Effector memory CD8-positive, alpha-beta T cell (primary cell): ENCODE measurements at regions not wholly inside any gene's neighbourhood (a gene's known extent, or its start where the extent isn't known, plus 50 kb on each side); places are given as distances from the start of the nearest gene placed in this dataset.

ENCODE experiments used
- ATAC-seq: fragments of 150-1000 bp; cut with Tn5 transposase; replicated peaks from 2 replicates; pipeline ENCODE4 v1.10.0; 2021; ENCODE audit warnings: mild to moderate bottlenecking, moderate library complexity
- DNase-seq, 3 experiments: peaks; one replicate each; pipeline ENCODE4 v3.0.0; 2021
- H3K27ac Mint-ChIP-seq, 2 donors: one replicate each; pipeline ENCODE4 v1.8.0; 2022; ENCODE audit warnings: mild to moderate bottlenecking in 2 of 2, mixed read lengths in 2 of 2, moderate library complexity in 2 of 2
- H3K27me3 Mint-ChIP-seq, 2 donors: one replicate each; pipeline ENCODE4 v1.8.0; 2022; ENCODE audit warnings: mixed read lengths in 2 of 2
- H3K36me3 Mint-ChIP-seq: one replicate; pipeline ENCODE4 v1.8.0; 2022; ENCODE audit warnings: mild to moderate bottlenecking, moderate library complexity, mixed read lengths; ENCODE audit not compliant: insufficient read depth
- H3K4me1 Mint-ChIP-seq, 2 donors: one replicate each; pipeline ENCODE4 v1.8.0; 2022; ENCODE audit warnings: low read depth in 2 of 2, mixed read lengths in 2 of 2
- H3K4me3 Mint-ChIP-seq, 2 donors: one replicate each; pipeline ENCODE4 v1.8.0; 2022; ENCODE audit warnings: mild to moderate bottlenecking in 2 of 2, mixed read lengths in 2 of 2, moderate library complexity in 2 of 2
- H3K9me3 Mint-ChIP-seq, 2 donors: one replicate each; pipeline ENCODE4 v1.8.0; 2022; ENCODE audit warnings: mixed read lengths in 2 of 2

DNA sequence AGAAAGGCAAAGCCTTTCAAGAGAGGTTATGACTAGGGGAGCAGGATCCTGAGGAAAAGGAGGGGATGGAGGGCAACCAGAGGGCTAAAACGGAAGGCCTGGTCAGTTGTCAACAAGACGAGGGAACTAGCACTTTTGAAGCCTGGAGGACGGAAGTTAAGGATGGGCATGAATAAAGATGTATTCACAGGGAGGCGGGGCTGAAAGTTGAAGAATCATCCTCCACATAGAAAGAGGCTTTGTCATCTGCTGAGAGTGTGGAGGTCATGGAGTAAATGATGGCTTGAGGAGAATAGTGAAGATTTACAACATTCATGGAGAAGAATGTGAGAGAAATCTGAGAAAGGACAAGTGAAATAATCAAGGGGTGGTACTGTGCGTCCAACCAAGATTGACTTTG lies 137.5 kb downstream of the MAGEB17 start:
- no peaks in the 10 kb centered on the region for H3K36me3 Mint-ChIP-seq
- no peaks in the 10 kb centered on the region for H3K9me3 Mint-ChIP-seq
- H3K4me1 Mint-ChIP-seq, result no peaks in the 10 kb centered on the region
- H3K4me3 Mint-ChIP-seq, result no peak overlapping the region
- ATAC-seq, result no peak
- DNase-seq, result no peak
- peaks cover 6% of the 10 kb centered on the region in 2 donors for H3K27me3 Mint-ChIP-seq
- no peak overlapping the region for H3K27ac Mint-ChIP-seq

DNA sequence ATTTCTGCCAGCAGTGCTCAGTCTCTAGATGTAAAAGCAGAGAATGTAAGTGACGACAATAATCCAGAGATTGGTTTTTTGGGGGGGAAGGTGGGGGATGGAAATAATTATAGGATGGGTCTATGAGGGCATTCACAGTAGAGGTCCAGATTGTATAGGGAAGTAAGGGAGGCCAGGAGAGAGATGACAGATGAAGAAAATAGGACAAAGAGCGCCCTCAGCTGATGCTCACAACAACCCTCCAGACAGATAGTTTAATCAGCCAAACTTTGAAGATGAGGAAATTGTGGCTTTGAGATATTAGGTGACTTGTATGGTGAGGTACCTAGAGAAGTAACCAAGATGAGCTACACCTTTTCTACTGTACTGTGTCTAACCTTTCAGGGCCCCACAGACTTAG lies 137.9 kb downstream of the MAGEB17 start:
- Mint-ChIP-seq H3K9me3 (no peaks in the 10 kb centered on the region), H3K4me3 (no peak overlapping the region), H3K4me1 (no peaks in the 10 kb centered on the region), H3K27ac (no peak overlapping the region), H3K27me3 (peaks cover 9 to 10% of the 10 kb centered on the region in 2 donors), H3K36me3 (no peaks in the 10 kb centered on the region)
- ATAC-seq (no peak), DNase-seq (no peak)

DNA sequence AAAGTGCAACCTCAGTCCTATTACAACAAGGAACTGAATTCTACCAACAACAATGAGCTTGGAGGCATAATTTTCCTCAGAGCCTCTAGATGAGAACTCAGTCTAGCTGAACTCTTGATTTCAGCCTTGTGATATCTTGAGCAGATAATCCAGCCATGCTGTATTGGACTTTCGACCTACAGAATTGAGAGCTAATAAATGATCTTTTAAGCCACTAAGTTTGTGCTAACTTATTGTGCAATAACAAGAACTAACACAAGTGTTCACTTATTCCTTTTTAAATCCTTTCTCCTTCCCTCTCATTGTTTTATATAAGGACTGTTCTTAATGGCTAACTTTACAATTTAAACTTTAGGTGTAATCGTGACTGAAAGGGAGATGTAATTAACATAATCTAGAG lies 140.7 kb downstream of the MAGEB17 start:
- Mint-ChIP-seq H3K4me3 (no peak overlapping the region), H3K9me3 (no peaks in the 10 kb centered on the region), H3K36me3 (no peaks in the 10 kb centered on the region), H3K27ac (no peak overlapping the region), H3K4me1 (no peaks in the 10 kb centered on the region), H3K27me3 (peaks cover 9 to 16% of the 10 kb centered on the region in 2 donors)
- ATAC-seq (no peak), DNase-seq (no peak)

DNA sequence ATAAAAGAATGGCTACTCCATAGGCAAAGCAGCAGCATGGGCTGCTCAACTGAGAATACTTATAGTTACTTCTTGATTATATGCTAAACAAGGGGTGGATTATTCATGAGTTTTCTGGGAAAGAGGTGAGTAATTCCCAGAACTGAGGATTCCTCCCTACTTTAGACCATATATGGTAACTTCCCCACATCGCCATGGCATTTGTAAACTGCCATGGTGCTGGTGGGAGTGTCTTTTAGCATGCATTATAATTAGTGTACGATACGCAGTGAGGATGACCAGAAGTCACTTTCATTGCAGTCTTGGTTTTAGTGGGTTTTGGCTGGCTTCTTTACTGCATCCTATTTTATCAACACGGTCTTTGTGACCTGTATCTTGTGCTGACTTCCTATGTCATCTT lies 141.5 kb downstream of the MAGEB17 start:
- Mint-ChIP-seq H3K27me3 (peaks cover 9 to 16% of the 10 kb centered on the region in 2 donors), H3K27ac (no peak overlapping the region), H3K4me3 (no peak overlapping the region), H3K36me3 (no peaks in the 10 kb centered on the region), H3K9me3 (no peaks in the 10 kb centered on the region), H3K4me1 (no peaks in the 10 kb centered on the region)
- DNase-seq (no peak), ATAC-seq (no peak)

DNA sequence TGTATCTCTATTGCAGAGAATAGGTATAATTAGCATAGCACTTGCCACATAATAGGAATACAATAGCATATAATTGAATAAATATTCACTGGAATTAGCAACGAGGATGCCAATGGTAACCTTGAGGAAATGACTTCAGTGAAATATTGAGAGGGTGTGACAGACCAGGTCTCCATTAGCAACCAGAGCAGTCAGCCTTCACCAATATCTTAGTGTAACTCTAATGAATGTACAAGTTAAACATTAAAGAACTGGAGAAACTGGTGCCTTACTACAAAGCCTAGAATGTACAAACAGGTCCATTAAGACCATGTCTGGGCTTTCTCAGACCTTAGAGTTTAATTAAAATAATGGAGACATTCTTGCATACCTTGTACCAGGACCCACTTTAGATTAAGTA lies 143.0 kb downstream of the MAGEB17 start:
- Mint-ChIP-seq H3K27me3 (peaks cover 9 to 16% of the 10 kb centered on the region in 2 donors), H3K4me1 (no peaks in the 10 kb centered on the region), H3K36me3 (no peaks in the 10 kb centered on the region), H3K9me3 (no peaks in the 10 kb centered on the region), H3K4me3 (no peak overlapping the region), H3K27ac (no peak overlapping the region)
- DNase-seq, result no peak
- no peak for ATAC-seq

DNA sequence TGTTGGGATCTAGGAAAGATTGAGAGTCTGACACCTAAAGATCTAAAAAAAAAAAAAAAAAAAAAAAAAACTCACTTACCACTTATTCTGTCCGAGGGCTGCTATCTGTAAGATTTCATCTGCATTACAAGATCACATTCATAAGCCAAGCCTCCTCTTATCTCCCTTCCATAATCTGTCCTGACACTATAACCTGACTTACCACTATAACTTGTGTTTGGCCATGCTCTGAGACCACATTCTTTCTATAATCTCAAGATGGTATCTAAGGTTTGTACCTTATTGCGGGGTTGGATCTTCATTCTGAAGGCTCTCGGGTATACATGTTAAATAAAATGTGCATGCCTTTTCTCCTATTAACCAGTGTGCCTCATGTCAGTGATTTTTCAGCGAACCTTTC lies 144.4 kb downstream of the MAGEB17 start:
- Mint-ChIP-seq H3K9me3 (no peaks in the 10 kb centered on the region), H3K36me3 (no peaks in the 10 kb centered on the region), H3K27ac (no peak overlapping the region), H3K4me1 (no peaks in the 10 kb centered on the region), H3K4me3 (no peak overlapping the region), H3K27me3 (peaks cover 9 to 16% of the 10 kb centered on the region in 2 donors)
- no peak for ATAC-seq
- DNase-seq, result no peak

DNA sequence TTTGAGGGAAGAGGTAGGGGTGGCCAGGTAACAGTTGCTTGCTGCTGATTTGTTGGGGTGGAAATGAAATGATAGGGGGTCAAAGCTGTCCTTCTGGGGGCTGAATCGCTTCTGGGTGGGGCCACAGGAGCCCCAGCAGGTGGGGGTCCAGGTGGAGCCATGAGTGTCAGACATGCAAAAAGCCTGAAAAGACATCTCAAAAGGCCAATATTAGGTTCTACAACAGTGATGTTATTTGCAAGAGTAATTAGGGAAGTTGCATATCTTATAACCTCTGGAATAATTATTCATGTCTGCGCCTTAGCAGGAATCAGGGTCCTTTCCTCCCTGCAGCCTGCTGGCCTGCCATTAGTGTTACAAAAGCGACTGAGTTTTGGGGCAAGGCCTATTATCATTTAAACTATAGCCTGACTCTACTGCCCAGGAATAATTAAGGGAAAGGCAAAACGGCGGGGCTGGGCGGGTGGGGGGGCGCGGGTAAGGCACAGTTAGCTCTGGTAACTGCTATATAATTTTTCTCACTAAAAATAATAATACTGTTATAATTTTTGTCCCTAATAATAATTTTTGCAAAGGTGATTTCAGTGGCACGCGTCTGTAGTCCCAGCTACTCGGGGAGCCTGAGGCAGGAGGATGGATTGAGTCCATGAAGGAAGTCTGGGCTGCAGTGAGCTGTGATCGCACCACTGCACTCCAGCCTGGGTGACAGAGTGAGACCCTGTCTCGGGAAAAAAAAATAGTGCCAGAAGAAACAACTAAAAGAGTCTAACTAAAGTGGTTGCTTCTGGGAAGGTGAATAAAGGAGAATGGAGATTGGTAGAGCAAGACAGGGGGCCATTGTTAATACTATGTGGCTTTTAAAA lies 145.7 kb downstream of the MAGEB17 start:
- H3K4me3 Mint-ChIP-seq, result no peak overlapping the region
- H3K27me3 Mint-ChIP-seq, result peaks cover 9 to 16% of the 10 kb centered on the region in 2 donors
- ATAC-seq (no peak), DNase-seq (no peak)
- no peaks in the 10 kb centered on the region for H3K4me1 Mint-ChIP-seq
- no peak overlapping the region for H3K27ac Mint-ChIP-seq
- no peaks in the 10 kb centered on the region for H3K36me3 Mint-ChIP-seq
- H3K9me3 Mint-ChIP-seq, result no peaks in the 10 kb centered on the region

DNA sequence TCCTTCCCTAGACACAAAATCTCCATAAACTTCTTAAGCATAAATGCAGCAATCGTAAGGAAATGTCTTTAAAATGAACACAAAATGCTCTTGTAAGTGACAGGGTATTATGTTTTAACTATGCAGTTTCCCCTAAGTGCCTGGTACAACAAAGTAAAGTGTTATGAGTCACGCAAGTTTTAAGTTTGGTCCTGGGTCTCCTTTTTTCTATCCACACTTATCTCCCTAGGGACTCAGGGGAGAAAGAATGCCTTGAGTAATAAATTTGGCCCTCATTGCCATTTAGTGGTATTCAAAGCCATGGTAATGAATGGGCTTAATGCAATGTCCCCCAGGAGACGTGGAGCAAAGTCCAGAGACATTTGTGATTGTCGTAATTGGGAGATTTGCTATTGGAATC lies 149.1 kb downstream of the MAGEB17 start:
- Mint-ChIP-seq H3K27me3 (peaks cover 9 to 18% of the 10 kb centered on the region in 2 donors), H3K9me3 (no peaks in the 10 kb centered on the region), H3K36me3 (no peaks in the 10 kb centered on the region), H3K4me1 (no peaks in the 10 kb centered on the region), H3K4me3 (no peak overlapping the region), H3K27ac (no peak overlapping the region)
- ATAC-seq (no peak), DNase-seq (no peak)

DNA sequence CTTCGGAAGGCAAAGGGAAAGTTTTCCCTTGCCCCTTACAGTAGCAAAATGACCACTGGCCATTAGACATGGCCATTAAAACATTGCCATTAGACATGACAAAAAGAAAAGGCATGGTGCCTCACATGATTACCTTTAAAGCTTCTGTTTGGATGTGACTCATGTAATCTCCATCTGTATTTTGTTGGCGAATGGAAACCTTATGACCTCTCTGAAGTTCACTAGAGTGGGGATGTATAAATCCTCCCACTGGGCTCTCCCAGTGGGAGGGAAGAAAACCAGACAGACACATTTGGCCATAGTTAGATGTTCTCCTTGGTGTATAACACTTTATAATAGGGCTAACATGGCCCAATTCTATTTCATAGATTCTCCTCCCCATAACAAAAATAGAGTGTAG lies 152.6 kb downstream of the MAGEB17 start:
- H3K27me3 Mint-ChIP-seq, result peaks cover 9 to 12% of the 10 kb centered on the region in 2 donors
- H3K4me1 Mint-ChIP-seq, result no peaks in the 10 kb centered on the region
- H3K9me3 Mint-ChIP-seq, result no peaks in the 10 kb centered on the region
- no peak for DNase-seq
- no peak overlapping the region for H3K27ac Mint-ChIP-seq
- no peak overlapping the region for H3K4me3 Mint-ChIP-seq
- no peak for ATAC-seq
- H3K36me3 Mint-ChIP-seq, result no peaks in the 10 kb centered on the region

DNA sequence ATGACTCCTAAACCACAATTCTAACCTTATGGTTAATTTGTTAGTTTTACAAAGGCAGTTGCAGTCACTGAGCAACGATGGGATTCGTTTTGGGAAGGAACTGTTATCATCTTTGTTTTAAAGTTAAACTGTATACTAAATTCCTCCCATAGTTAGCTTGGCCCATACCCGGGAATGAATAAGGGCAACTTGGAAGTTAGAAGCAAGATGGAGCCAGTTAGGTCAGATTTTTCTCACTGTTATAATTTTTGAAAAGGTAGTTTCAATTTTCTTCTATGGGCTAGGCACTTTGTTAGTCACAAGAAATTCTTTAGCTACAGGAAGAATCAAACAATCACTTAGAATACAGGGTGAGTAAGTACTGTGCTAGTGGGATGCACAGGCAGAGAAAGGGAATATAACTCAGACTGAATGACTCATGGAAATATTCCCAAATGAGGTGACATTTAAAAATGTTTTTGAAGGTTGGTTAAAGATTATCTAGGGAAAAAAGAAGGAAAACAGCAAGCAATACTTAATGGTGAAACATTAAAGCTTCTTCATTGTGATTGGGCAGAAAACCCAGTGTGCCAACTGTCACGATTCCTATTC lies 153.6 kb downstream of the MAGEB17 start:
- H3K27ac Mint-ChIP-seq, result no peak overlapping the region
- H3K36me3 Mint-ChIP-seq, result no peaks in the 10 kb centered on the region
- no peak overlapping the region for H3K4me3 Mint-ChIP-seq
- peaks cover 9 to 12% of the 10 kb centered on the region in 2 donors for H3K27me3 Mint-ChIP-seq
- ATAC-seq (no peak), DNase-seq (no peak)
- H3K9me3 Mint-ChIP-seq, result no peaks in the 10 kb centered on the region
- no peaks in the 10 kb centered on the region for H3K4me1 Mint-ChIP-seq

DNA sequence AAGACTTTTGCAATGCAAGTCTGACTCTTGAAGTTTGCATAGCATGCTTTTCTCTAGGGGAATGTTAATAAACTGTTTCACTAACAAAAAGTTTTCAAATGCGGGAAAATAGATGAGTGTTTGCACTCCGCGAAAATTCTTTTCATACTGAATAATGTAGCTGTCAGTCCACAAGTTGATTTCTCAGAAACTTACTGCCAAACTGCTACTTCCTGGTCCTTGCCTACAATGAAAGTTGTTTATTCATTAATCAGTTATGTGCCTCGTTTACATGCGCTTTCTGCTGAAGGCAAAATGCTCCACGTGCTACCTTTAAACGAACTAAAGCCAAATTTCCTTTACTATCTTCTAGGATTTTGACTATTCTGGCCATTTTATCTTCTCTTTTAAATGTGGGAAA lies 166.2 kb downstream of the MAGEB17 start:
- H3K36me3 Mint-ChIP-seq, result no peaks in the 10 kb centered on the region
- DNase-seq, result no peak
- no peaks in the 10 kb centered on the region for H3K4me1 Mint-ChIP-seq
- no peaks in the 10 kb centered on the region for H3K27me3 Mint-ChIP-seq
- ATAC-seq, result no peak
- no peak overlapping the region for H3K27ac Mint-ChIP-seq
- no peak overlapping the region for H3K4me3 Mint-ChIP-seq
- no peaks in the 10 kb centered on the region for H3K9me3 Mint-ChIP-seq

DNA sequence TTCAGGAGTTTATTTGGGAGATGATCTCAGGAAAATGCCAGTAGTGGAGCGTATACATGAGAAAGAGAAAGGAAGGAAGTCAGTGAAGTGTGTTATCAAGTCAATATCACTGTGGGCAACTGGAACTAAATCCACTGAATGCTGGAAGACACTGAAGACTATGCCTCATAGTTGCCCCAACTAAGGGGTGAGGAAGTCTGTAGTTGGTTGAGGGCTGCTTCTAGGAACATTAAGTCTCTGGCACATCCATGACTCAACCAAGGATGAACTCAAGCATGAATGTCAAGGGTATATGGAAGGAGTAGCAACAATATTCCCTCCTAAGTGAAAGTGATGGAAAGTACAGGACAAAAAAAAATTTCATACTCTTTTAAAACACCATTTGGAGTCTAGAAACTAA lies 167.9 kb downstream of the MAGEB17 start:
- no peak for DNase-seq
- ATAC-seq, result no peak
- Mint-ChIP-seq H3K27me3 (no peaks in the 10 kb centered on the region), H3K27ac (no peak overlapping the region), H3K4me1 (no peaks in the 10 kb centered on the region), H3K4me3 (no peak overlapping the region), H3K9me3 (peaks cover 0 to 2% of the 10 kb centered on the region in 2 donors), H3K36me3 (no peaks in the 10 kb centered on the region)

DNA sequence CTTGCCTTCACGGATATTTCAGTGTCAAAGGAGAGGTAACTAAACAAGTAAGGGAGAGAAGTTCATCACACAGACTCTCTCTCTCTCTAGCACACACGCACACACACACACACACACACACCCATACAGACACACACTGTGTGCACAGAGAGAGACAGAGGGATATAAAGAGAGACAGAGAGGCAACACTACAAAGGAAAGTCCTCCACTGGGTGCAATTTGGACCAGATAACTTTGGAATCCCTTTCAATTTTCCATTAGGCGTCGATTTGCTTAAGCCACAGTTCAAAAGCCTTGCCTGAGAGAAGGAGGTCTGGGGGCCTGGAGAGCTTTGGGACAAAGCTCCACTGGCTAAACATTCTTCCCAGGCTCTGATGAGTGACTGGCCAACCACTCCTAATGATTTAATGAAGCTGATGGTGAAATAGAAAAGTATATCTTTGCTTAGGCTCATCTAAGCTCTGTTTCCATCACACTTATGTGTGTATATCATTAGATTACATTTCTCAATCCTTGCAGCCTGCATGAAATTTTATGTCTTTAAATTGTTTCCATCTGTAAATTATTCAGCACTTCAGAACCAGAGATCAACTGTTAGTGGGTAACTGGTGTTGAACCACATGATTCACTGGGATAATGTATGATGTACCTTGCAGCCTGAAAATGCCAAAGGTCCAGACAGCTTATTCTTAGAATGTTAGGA lies 180.8 kb downstream of the MAGEB17 start:
- ATAC-seq (no peak), DNase-seq (no peak)
- no peak overlapping the region for H3K27ac Mint-ChIP-seq
- H3K36me3 Mint-ChIP-seq, result no peaks in the 10 kb centered on the region
- no peak overlapping the region for H3K4me3 Mint-ChIP-seq
- H3K9me3 Mint-ChIP-seq, result no peaks in the 10 kb centered on the region
- no peaks in the 10 kb centered on the region for H3K4me1 Mint-ChIP-seq
- peaks cover 14 to 37% of the 10 kb centered on the region in 2 donors for H3K27me3 Mint-ChIP-seq

DNA sequence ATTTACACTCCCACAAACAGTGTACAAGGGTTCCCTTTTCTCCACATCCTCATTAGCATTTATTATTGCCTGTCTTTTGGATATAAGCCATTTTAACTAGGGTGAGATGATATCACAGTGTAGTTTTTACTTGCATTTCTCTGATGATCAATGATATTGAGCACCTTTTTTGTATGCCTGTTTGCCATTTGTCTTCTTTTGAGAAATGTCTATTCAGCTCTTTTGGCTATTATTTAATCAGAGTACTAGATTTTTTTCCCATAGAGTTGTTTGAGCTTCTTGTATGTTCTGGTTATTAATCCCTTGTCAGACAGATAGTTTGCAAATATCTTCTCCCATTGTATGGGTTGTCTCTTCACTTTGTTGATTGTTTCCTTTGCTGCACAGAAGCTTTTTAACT lies 190.6 kb downstream of the MAGEB17 start:
- DNase-seq, result no peak
- Mint-ChIP-seq H3K4me3 (no peak overlapping the region), H3K4me1 (no peaks in the 10 kb centered on the region), H3K27ac (no peak overlapping the region), H3K9me3 (no peaks in the 10 kb centered on the region), H3K36me3 (no peaks in the 10 kb centered on the region), H3K27me3 (no peaks in the 10 kb centered on the region)
- ATAC-seq, result no peak
